ENCODE measurements at regions not wholly inside any gene's neighbourhood (a gene's known extent, or its start where the extent isn't known, plus 50 kb on each side); places are given as distances from the start of the nearest gene placed in this dataset.

DNA sequence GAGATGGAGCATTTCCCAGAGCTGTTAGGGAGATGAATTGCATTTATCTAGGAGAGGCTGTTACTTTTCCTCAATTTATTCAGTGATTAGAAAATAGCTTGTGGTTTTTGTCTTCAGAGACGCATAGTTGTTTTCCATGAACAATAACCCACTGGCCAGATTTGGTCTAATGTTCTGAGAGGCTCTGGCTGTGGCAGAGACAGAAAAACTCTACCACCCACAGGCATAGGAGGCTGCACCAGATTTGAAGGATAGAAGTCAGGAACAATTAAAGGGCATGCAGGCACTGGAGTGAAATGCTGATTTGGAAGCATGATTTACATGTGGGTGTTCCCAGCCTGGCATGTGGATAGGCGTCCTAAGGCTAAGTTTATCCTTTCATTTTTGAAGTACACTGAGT, 143.5 kb downstream of the NFKBIZ start:
- H4K20me1 ChIP-seq (ENCODE audit: insufficient read depth, low read length), result no peaks in the 10 kb centered on the region
- H3K36me3 ChIP-seq (ENCODE audit: insufficient read depth, low read length), result no peaks in the 10 kb centered on the region
- TF ChIP-seq EZH2phosphoT487 (IDR thresholded peaks at IDR 0.05; ENCODE audit: borderline replicate concordance, low read depth, low read length) (no peak), CTCF (conservative IDR thresholded peaks at IDR 0.05; ENCODE audit: low read length) (no peak)
- ChIA-PET POLR2A (interaction anchor here (0.7 kb wide), 2 partner anchors 95 to 119 kb away, joined by 5 to 7 read pairs; no protein-coding TSS in a partner anchor), CTCF (ENCODE audit: unreplicated experiment) (no interaction called here)
- H3K4me2 ChIP-seq (ENCODE audit: low read length), result no peak overlapping the region
- no peaks in the 10 kb centered on the region for H3K79me2 ChIP-seq (ENCODE audit: insufficient read depth, low read depth, low read length)
- BruUV-seq (replicated peaks), result no TSS peak
- H2AFZ ChIP-seq (ENCODE audit: low read length), result no peak overlapping the region
- H3K9me2 ChIP-seq (ENCODE audit: insufficient read depth, low read length), result no peaks in the 10 kb centered on the region
- DNase-seq (ENCODE audit: low spot score), result no peak
- intact Hi-C loops (cut with micrococcal nuclease; ENCODE audit: unreplicated experiment), result loop anchor here (10.0 kb wide), 2 partner anchors 58 to 232 kb away; no protein-coding TSS in a partner anchor
- no peak overlapping the region for H3K4me3 ChIP-seq (ENCODE audit: low read depth, low read length, poor library complexity, severe bottlenecking)
- H3K4me1 ChIP-seq (ENCODE audit: insufficient read depth, low read length, poor library complexity, severe bottlenecking), result peaks cover 24% of the 10 kb centered on the region
- H3K9me3 ChIP-seq (ENCODE audit: low read length), result no peaks in the 10 kb centered on the region
- H3K27ac ChIP-seq (ENCODE audit: low read depth, low read length, poor library complexity, severe bottlenecking), result no peak overlapping the region

- CTCF ChIA-PET (ENCODE audit: unreplicated experiment), result no interaction called here
- peaks cover 28% of the 10 kb centered on the region for H3K4me1 ChIP-seq (ENCODE audit: insufficient read depth, low read length, poor library complexity, severe bottlenecking)
- intact Hi-C loops (cut with micrococcal nuclease; ENCODE audit: unreplicated experiment), result loop anchor here (10.0 kb wide), 2 partner anchors 60 to 230 kb away; no protein-coding TSS in a partner anchor
Measured at GRCh38 chr3:101994386-101994785, 145.1 kb downstream of the NFKBIZ start.

GRCh38 chr3:101995371-101996046, 146.2 kb downstream of the NFKBIZ start:
- Histone ChIP-seq H4K20me1 (ENCODE audit: insufficient read depth, low read length) (no peaks in the 10 kb centered on the region), H3K79me2 (ENCODE audit: insufficient read depth, low read depth, low read length) (no peaks in the 10 kb centered on the region), H3K9me3 (ENCODE audit: low read length) (no peaks in the 10 kb centered on the region), H3K4me1 (ENCODE audit: insufficient read depth, low read length, poor library complexity, severe bottlenecking) (peaks cover 25% of the 10 kb centered on the region), H3K27ac (ENCODE audit: low read depth, low read length, poor library complexity, severe bottlenecking) (no peak overlapping the region), H2AFZ (ENCODE audit: low read length) (no peak overlapping the region), H3K4me3 (ENCODE audit: low read depth, low read length, poor library complexity, severe bottlenecking) (no peak overlapping the region), H3K36me3 (ENCODE audit: insufficient read depth, low read length) (no peaks in the 10 kb centered on the region), H3K9me2 (ENCODE audit: insufficient read depth, low read length) (no peaks in the 10 kb centered on the region), H3K4me2 (ENCODE audit: low read length) (no peak overlapping the region)
- no TSS peak for BruUV-seq (replicated peaks)
- ChIA-PET POLR2A (interaction anchor here (0.7 to 1.8 kb wide), 5 partner anchors 10 to 80 kb away, joined by 3 to 6 read pairs (median 3); no protein-coding TSS in a partner anchor), CTCF (ENCODE audit: unreplicated experiment) (no interaction called here)
- no peak for TF ChIP-seq EZH2phosphoT487 (IDR thresholded peaks at IDR 0.05; ENCODE audit: borderline replicate concordance, low read depth, low read length)
- TF ChIP-seq CTCF (conservative IDR thresholded peaks at IDR 0.05; ENCODE audit: low read length), result no peak
- intact Hi-C loops (cut with micrococcal nuclease; ENCODE audit: unreplicated experiment), result loop anchor here (5.0 to 10.0 kb wide), 3 partner anchors 61 to 298 kb away; no protein-coding TSS in a partner anchor
- DNase-seq (ENCODE audit: low spot score), result no peak

More at GRCh38 chr3:101994386-101994785, 145.1 kb downstream of the NFKBIZ start:
- H4K20me1 ChIP-seq (ENCODE audit: insufficient read depth, low read length), result no peaks in the 10 kb centered on the region
- H3K9me2 ChIP-seq (ENCODE audit: insufficient read depth, low read length), result no peaks in the 10 kb centered on the region
- POLR2A ChIA-PET, result interaction anchor here (1.0 to 1.2 kb wide), 3 partner anchors 10 to 118 kb away, joined by 3 to 8 read pairs (median 4); no protein-coding TSS in a partner anchor
- DNase-seq (ENCODE audit: low spot score), result no peak
- no peak overlapping the region for H3K4me3 ChIP-seq (ENCODE audit: low read depth, low read length, poor library complexity, severe bottlenecking)
- TF ChIP-seq EZH2phosphoT487 (IDR thresholded peaks at IDR 0.05; ENCODE audit: borderline replicate concordance, low read depth, low read length), result no peak
- no peak overlapping the region for H3K27ac ChIP-seq (ENCODE audit: low read depth, low read length, poor library complexity, severe bottlenecking)
- H3K36me3 ChIP-seq (ENCODE audit: insufficient read depth, low read length), result no peaks in the 10 kb centered on the region
- no peaks in the 10 kb centered on the region for H3K79me2 ChIP-seq (ENCODE audit: insufficient read depth, low read depth, low read length)
- no peak overlapping the region for H2AFZ ChIP-seq (ENCODE audit: low read length)
- H3K4me2 ChIP-seq (ENCODE audit: low read length), result no peak overlapping the region
- no peaks in the 10 kb centered on the region for H3K9me3 ChIP-seq (ENCODE audit: low read length)
- no TSS peak for BruUV-seq (replicated peaks)
